NB4 (cell line): ENCODE measurements at regions not wholly inside any gene's neighbourhood (a gene's known extent, or its start where the extent isn't known, plus 50 kb on each side); places are given as distances from the start of the nearest gene placed in this dataset.

Experiments
- MYC ChIP-seq: IDR thresholded peaks from 2 replicates; pipeline ENCODE4 v1.6.1; 2011; ENCODE audit warnings: low read depth, low read length
- POLR2A ChIP-seq: IDR thresholded peaks from 2 replicates; pipeline ENCODE4 v1.6.1; 2011; ENCODE audit warnings: mild to moderate bottlenecking; ENCODE audit not compliant: insufficient read length; ENCODE audit errors: extremely low read depth
- TF ChIP-seq, protein P1 (sequence below): IDR thresholded peaks from one replicate; pipeline ENCODE4 v1.5.1; 2012; ENCODE audit warnings: low read depth, low read length
- TF ChIP-seq, protein P2 (sequence below): IDR thresholded peaks from 2 replicates; pipeline ENCODE4 v1.6.1; 2011; ENCODE audit warnings: low read depth, low read length

DNA sequence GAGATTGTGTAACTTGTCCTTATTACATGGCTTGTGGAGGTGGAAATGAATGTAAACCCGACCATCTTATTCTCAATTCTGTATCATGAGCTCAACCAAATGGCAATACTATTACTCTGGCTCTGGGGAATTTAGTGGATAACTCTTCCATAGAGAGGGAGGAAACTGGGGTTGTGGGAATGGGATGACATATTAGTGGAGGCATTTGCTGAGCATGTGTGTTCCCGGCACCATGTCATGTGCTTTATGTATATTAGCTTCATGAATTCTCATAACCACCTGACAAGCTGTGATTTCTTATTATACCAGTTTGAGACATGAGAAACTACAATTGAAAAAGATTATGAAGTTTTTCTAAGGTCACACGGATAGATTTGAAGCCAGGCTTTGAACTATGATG is 112.8 kb upstream of the TMEFF2 start:
- TF ChIP-seq, protein P1, sequence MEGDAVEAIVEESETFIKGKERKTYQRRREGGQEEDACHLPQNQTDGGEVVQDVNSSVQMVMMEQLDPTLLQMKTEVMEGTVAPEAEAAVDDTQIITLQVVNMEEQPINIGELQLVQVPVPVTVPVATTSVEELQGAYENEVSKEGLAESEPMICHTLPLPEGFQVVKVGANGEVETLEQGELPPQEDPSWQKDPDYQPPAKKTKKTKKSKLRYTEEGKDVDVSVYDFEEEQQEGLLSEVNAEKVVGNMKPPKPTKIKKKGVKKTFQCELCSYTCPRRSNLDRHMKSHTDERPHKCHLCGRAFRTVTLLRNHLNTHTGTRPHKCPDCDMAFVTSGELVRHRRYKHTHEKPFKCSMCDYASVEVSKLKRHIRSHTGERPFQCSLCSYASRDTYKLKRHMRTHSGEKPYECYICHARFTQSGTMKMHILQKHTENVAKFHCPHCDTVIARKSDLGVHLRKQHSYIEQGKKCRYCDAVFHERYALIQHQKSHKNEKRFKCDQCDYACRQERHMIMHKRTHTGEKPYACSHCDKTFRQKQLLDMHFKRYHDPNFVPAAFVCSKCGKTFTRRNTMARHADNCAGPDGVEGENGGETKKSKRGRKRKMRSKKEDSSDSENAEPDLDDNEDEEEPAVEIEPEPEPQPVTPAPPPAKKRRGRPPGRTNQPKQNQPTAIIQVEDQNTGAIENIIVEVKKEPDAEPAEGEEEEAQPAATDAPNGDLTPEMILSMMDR, result no peak
- no peak for TF ChIP-seq POLR2A
- TF ChIP-seq, protein P2, sequence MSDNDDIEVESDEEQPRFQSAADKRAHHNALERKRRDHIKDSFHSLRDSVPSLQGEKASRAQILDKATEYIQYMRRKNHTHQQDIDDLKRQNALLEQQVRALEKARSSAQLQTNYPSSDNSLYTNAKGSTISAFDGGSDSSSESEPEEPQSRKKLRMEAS, result no peak
- TF ChIP-seq MYC, result no peak
